Esophagus (tissue), 2 donors: ENCODE measurements at regions not wholly inside any gene's neighbourhood (a gene's known extent, or its start where the extent isn't known, plus 50 kb on each side); places are given as distances from the start of the nearest gene placed in this dataset.
"Not testable (repeated sequence)": the region's sequence is repeated elsewhere in the genome, so short reads cannot be mapped to it uniquely, and the experiment has no call there.

Experiments used
- H3K27ac ChIP-seq, 2 donors: one replicate each; pipeline ENCODE4 v1.5.1; 2013; ENCODE audit warnings: low read depth in 2 of 2, mild to moderate bottlenecking in 2 of 2, inconsistent platforms in 1 of 2, low read length in 1 of 2, moderate library complexity in 1 of 2
- H3K27me3 ChIP-seq, 2 donors: one replicate each; pipeline ENCODE4 v1.6.1; 2013; ENCODE audit warnings: low read length in 2 of 2, control low read depth in 1 of 2, mild to moderate bottlenecking in 1 of 2; ENCODE audit not compliant: insufficient read depth in 2 of 2, control insufficient read depth in 1 of 2
- H3K36me3 ChIP-seq, 2 donors: one replicate each; pipeline ENCODE4 v1.6.1; 2013; ENCODE audit warnings: low read length in 1 of 2; ENCODE audit not compliant: control insufficient read depth in 2 of 2, insufficient read depth in 2 of 2
- H3K4me1 ChIP-seq, 2 donors: one replicate each; pipeline ENCODE4 v1.6.1; 2013; ENCODE audit warnings: low read length in 1 of 2; ENCODE audit not compliant: control insufficient read depth in 2 of 2, insufficient read depth in 2 of 2
- H3K4me3 ChIP-seq, 2 donors: one replicate each; pipeline ENCODE4 v1.5.1; 2013; ENCODE audit warnings: low read length in 2 of 2, mild to moderate bottlenecking in 2 of 2, low read depth in 1 of 2, moderate library complexity in 1 of 2
- H3K9me3 ChIP-seq, 2 donors: one replicate each; pipeline ENCODE4 v1.6.1; 2013; ENCODE audit warnings: mild to moderate bottlenecking in 2 of 2, low read depth in 1 of 2, low read length in 1 of 2, moderate library complexity in 1 of 2; ENCODE audit not compliant: control insufficient read depth in 2 of 2, insufficient read depth in 1 of 2
- WGBS, 2 donors: extraction: QIAGEN DNeasy Blood & Tissue Kit; methylation state at CpG; one replicate each; pipeline ENCODE4 v1.1.7; 2013; 5-methylcytosine and 5-hydroxymethylcytosine counted together
- donor health status: healthy with polysubstance abuse.
- donor health status: Bipolar disorder and iron deficiency.

GRCh38 chr17:33560871-33561270 is 267.8 kb upstream of the ASIC2 start:
- WGBS, 2 donors: 90 to 93% methylated on average over 3 of the region's 3 CpGs
- Histone ChIP-seq H3K4me3 (no peak overlapping the region), H3K4me1 (no peaks in the 10 kb centered on the region), H3K27ac (no peak overlapping the region), H3K27me3 (peaks cover 0 to 2% of the 10 kb centered on the region in 2 donors), H3K36me3 (no peaks in the 10 kb centered on the region), H3K9me3 (peaks cover 4% of the 10 kb centered on the region in 2 donors)

DNA sequence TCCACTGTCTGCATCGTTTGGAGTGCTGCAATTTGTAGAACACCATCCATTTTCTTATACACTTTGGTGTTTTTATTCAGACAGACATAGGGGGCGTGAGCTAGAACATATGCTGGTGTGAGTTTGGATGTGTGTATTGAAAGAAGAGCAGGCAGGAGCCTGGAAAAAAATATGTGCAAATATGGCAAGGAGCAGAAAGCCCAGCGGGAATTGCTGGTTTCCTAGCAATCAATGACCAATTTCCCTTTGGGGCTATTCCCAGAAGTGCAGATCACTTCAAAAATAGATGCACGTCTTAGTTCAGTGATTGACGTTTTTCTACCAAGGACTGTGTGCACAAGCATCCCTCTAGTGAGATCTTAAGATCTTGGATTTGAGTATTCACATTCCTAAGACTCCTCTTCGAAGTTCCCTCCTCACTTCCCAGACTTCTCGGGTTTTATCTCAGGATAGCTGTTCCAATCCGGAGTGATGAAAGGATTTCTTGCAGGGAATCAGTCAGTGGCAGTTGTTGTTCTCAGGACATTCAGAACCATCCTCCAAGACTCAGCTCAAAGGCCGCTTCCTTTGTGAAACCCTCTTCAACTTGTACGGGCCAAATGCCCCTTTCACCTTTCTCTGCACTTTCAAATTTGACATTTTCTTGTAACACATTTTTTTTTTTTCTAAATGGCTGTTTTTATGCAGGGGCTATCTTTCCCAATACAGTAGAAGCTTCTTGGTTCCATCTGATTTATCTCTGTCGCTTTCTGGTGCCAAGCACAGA is 268.7 kb upstream of the ASIC2 start:
- WGBS, 2 donors: 52 to 56% methylated on average over 11 of the region's 11 CpGs
- Histone ChIP-seq H3K27ac (no peak overlapping the region), H3K9me3 (peaks cover 4% of the 10 kb centered on the region in 2 donors), H3K27me3 (no peaks in the 10 kb centered on the region), H3K4me1 (no peaks in the 10 kb centered on the region), H3K4me3 (no peak overlapping the region), H3K36me3 (no peaks in the 10 kb centered on the region)

DNA sequence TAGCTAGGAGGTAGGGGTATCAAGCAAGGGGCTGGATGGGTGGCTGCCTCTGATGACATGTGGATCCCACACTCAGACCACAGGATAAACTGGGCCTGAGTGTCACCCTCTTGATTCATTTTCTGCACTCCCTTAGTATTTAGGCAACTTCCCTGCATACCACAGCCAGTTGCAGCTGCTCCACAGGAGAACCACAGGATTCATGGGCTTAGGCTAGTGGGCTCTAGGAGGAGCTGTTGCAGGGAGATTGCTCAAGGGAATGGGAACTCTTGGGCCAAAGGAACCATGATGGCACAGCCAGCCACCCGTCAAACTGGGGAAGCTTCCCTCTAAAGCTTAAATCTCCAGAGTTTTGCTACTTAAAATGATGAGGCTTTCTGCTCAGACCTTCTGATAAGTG is 269.7 kb upstream of the ASIC2 start:
- H3K9me3 ChIP-seq: peaks cover 4% of the 10 kb centered on the region in 2 donors
- H3K27me3 ChIP-seq: no peaks in the 10 kb centered on the region
- H3K4me3 ChIP-seq: no peak overlapping the region
- no peak overlapping the region for H3K27ac ChIP-seq
- WGBS, 2 donors: 63 to 66% methylated on average over 1 of the region's 1 CpG
- no peaks in the 10 kb centered on the region for H3K36me3 ChIP-seq
- no peaks in the 10 kb centered on the region for H3K4me1 ChIP-seq

DNA sequence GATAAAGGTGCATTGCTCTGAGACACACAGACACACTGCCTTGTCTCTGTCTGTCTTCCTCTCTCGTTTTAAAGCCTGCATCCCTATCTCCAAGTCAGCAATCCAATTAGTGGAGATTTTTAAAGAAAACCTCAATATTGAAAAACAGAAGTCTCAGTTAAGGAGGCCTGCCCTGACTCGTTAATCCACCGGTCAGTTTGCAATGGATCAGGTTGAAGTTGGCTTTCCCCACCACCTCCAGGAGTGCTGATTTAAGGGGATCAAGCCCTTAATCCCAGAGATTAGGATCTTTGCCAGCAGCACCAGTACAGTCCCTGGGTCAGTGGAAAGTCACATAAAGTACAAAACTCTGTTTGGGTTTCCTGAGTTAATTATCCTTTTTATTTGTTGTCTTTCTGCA is 271.1 kb upstream of the ASIC2 start:
- Histone ChIP-seq H3K36me3 (no peaks in the 10 kb centered on the region), H3K27ac (no peak overlapping the region), H3K27me3 (no peaks in the 10 kb centered on the region), H3K4me3 (no peak overlapping the region), H3K4me1 (no peaks in the 10 kb centered on the region), H3K9me3 (peaks cover 0 to under 1% of the 10 kb centered on the region in 2 donors)
- WGBS, 2 donors: 53 to 56% methylated on average over 3 of the region's 3 CpGs

DNA sequence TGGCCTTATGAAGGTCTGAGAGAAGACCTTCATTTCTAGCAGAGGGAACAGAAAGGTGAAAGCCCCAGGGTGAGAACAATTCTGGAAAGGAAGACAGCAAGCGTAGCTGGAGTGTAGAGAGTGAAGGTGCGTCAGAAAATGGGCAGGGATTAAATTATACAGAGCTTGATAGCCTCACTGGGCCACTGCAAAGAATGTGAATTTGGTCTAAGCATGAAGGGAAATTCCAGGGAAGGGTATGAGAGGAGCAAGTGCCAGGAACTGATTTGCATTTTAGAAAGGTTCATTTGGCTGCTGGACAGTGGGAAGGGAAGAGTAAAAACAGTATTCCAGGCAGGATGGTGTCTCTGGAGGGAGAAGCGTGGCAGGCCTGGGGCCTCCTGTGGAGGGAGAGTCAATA is 274.1 kb upstream of the ASIC2 start:
- WGBS, 2 donors: 59 to 60% methylated on average over 3 of the region's 3 CpGs
- H3K4me3 ChIP-seq: no peak overlapping the region
- H3K27me3 ChIP-seq: no peaks in the 10 kb centered on the region
- no peaks in the 10 kb centered on the region for H3K4me1 ChIP-seq
- no peaks in the 10 kb centered on the region for H3K36me3 ChIP-seq
- no peak overlapping the region for H3K27ac ChIP-seq
- H3K9me3 ChIP-seq: no peaks in the 10 kb centered on the region

DNA sequence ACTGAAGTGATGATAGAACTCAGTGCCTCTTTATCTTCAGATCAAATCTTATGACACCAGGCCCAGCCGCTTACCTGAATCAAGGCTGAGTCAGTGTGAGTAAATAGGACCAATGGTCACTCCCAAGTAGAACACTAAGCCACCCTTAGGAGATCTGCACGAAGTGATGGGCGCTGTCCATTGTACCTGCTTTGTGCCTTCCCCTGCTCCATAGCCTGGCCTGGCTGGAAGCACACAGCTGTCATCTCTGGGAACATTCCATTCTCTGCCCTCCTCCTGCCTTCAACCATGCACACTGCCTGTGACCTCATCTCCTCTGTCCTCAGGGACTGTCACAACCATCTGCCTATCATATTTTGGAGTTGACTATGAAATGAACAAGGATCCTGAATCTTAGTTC is 279.5 kb upstream of the ASIC2 start:
- 66 to 69% methylated on average over 3 of the region's 3 CpGs for WGBS, 2 donors
- no peak overlapping the region for H3K4me3 ChIP-seq
- no peaks in the 10 kb centered on the region for H3K9me3 ChIP-seq
- H3K27me3 ChIP-seq: no peaks in the 10 kb centered on the region
- H3K4me1 ChIP-seq: no peaks in the 10 kb centered on the region
- no peaks in the 10 kb centered on the region for H3K36me3 ChIP-seq
- no peak overlapping the region for H3K27ac ChIP-seq

GRCh38 chr17:33574942-33575445 is 281.9 kb upstream of the ASIC2 start:
- no peaks in the 10 kb centered on the region for H3K27me3 ChIP-seq
- H3K36me3 ChIP-seq: no peaks in the 10 kb centered on the region
- H3K27ac ChIP-seq: no peak overlapping the region
- no peaks in the 10 kb centered on the region for H3K9me3 ChIP-seq
- no peaks in the 10 kb centered on the region for H3K4me1 ChIP-seq
- no peak overlapping the region for H3K4me3 ChIP-seq
- WGBS, 2 donors: 78 to 80% methylated on average over 4 of the region's 4 CpGs

DNA sequence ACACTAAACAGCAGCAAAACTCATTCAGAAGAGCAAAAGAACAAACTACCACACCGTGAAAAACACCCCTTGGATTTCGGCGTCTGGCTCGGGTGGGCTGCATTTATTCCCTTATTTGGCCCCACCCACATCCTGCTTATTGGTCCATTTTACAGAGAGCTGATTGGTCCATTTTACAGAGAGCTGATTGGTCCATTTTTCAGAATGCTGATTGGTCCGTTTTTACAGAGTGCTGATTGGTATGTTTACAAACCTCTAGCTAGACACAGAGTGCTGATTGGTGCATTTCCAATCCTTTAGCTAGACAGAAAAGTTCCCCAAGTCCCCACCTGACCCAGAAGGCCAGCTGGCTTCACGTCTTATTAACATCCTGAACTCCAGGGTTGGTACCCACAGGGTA is 286.6 kb upstream of the ASIC2 start:
- 80 to 89% methylated on average over 6 of the region's 6 CpGs for WGBS, 2 donors
- not testable (repeated sequence) for H3K27ac ChIP-seq

GRCh38 chr17:33580215-33580614 is 287.1 kb upstream of the ASIC2 start:
- H3K9me3 ChIP-seq: no peaks in the 10 kb centered on the region
- no peaks in the 10 kb centered on the region for H3K4me1 ChIP-seq
- no peaks in the 10 kb centered on the region for H3K27me3 ChIP-seq
- no peak overlapping the region for H3K27ac ChIP-seq
- no peaks in the 10 kb centered on the region for H3K36me3 ChIP-seq
- no peak overlapping the region for H3K4me3 ChIP-seq
- 94 to 96% methylated on average over 3 of the region's 3 CpGs for WGBS, 2 donors

More for the DNA sequence above, 286.6 kb upstream of the ASIC2 start:
- H3K4me3 ChIP-seq, H3K4me1 ChIP-seq, H3K9me3 ChIP-seq, H3K36me3 ChIP-seq, H3K27me3 ChIP-seq: not testable (repeated sequence)

DNA sequence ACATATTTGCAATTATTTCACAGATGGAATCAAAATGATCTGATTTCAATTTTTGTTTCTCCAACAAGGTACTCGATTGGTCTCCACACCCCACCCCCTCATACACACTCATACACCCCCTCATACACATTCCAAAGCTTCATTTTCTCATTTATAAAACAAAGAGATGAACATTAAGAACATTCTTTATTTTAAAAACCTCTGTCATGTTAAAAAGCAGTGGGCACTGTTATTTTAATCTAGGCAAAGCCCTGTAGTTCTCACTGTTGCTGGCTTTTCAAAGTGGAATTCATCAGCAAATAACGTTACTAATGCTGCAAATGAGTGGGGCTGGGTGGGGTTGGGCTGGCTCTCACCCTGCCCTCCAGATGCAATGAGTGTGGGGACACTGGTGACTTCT is 289.6 kb upstream of the ASIC2 start:
- no peaks in the 10 kb centered on the region for H3K27me3 ChIP-seq
- H3K36me3 ChIP-seq: no peaks in the 10 kb centered on the region
- no peak overlapping the region for H3K4me3 ChIP-seq
- no peaks in the 10 kb centered on the region for H3K9me3 ChIP-seq
- H3K4me1 ChIP-seq: no peaks in the 10 kb centered on the region
- WGBS, 2 donors: 59% methylated on average over 2 of the region's 2 CpGs
- H3K27ac ChIP-seq: no peak overlapping the region
